Loucy (cell line): ENCODE measurements at regions not wholly inside any gene's neighbourhood (a gene's known extent, or its start where the extent isn't known, plus 50 kb on each side); places are given as distances from the start of the nearest gene placed in this dataset.

Experiments
- H2AFZ ChIP-seq: fragments of 200-600 bp; sonication (generic); 2 replicates; pipeline ENCODE4 v1.6.0; 2016; ENCODE audit warnings: antibody characterized with exemption, mild to moderate bottlenecking, low read length, moderate library complexity
- H3F3A ChIP-seq: fragments of 200-600 bp; 2 replicates; pipeline ENCODE4 v1.6.0; 2016; ENCODE audit warnings: antibody characterized with exemption, low read depth, mild to moderate bottlenecking
- H3K27me3 ChIP-seq: fragments of 200-600 bp; sonication (generic); 2 replicates; pipeline ENCODE4 v1.6.1; 2014; ENCODE audit warnings: low read length, mild to moderate bottlenecking; ENCODE audit not compliant: insufficient read depth, poor library complexity, severe bottlenecking
- H3K36me3 ChIP-seq: fragments of 200-600 bp; sonication (generic); 2 replicates; pipeline ENCODE4 v1.6.1; 2016; ENCODE audit warnings: low read length; ENCODE audit not compliant: insufficient read depth
- H3K4me1 ChIP-seq: fragments of 200-600 bp; sonication (generic); 2 replicates; pipeline ENCODE4 v1.5.1; 2014; ENCODE audit warnings: low read length, mild to moderate bottlenecking; ENCODE audit not compliant: insufficient read depth, poor library complexity, severe bottlenecking
- H3K4me2 ChIP-seq: fragments of 200-600 bp; sonication (generic); 2 replicates; pipeline ENCODE4 v1.6.0; 2014; ENCODE audit warnings: antibody characterized with exemption, low read length, low read depth, mild to moderate bottlenecking; ENCODE audit not compliant: poor library complexity, severe bottlenecking
- H3K4me3 ChIP-seq: fragments of 200-600 bp; sonication (generic); 2 replicates; pipeline ENCODE4 v1.5.1; 2014; ENCODE audit warnings: low read length, mild to moderate bottlenecking, mixed read lengths; ENCODE audit not compliant: poor library complexity, severe bottlenecking
- H3K79me2 ChIP-seq: fragments of 200-600 bp; sonication (generic); 2 replicates; pipeline ENCODE4 v1.6.1; 2014; ENCODE audit warnings: low read length; ENCODE audit not compliant: insufficient read depth
- H3K9ac ChIP-seq: fragments of 200-600 bp; sonication (generic); 2 replicates; pipeline ENCODE4 v1.6.0; 2014; ENCODE audit warnings: mild to moderate bottlenecking, low read depth, low read length, moderate library complexity; ENCODE audit not compliant: poor library complexity, severe bottlenecking
- H3K9me2 ChIP-seq: fragments of 200-600 bp; sonication (generic); replicated peaks from 2 replicates; pipeline ENCODE4 v1.6.1; 2016; ENCODE audit warnings: low read depth, low read length, mixed read lengths
- H3K9me3 ChIP-seq: fragments of 200-600 bp; sonication (generic); 2 replicates; pipeline ENCODE4 v1.6.1; 2014; ENCODE audit warnings: mild to moderate bottlenecking, antibody characterized with exemption, low read length, low read depth; ENCODE audit not compliant: insufficient read depth
- H4K20me1 ChIP-seq: fragments of 200-600 bp; sonication (generic); 2 replicates; pipeline ENCODE4 v1.6.0; 2014; ENCODE audit warnings: antibody characterized with exemption, low read length, mild to moderate bottlenecking; ENCODE audit not compliant: insufficient read depth, poor library complexity, severe bottlenecking
- CTCF ChIP-seq: fragments of 200-600 bp; sonication (generic); conservative IDR thresholded peaks from 2 replicates; pipeline ENCODE4 v1.5.1; 2014; ENCODE audit warnings: mild to moderate bottlenecking, antibody characterized with exemption, low read length
- EZH2phosphoT487 ChIP-seq: fragments of 200-600 bp; IDR thresholded peaks from 2 replicates; pipeline ENCODE4 v1.6.1; 2018; ENCODE audit warnings: antibody characterized with exemption, mild to moderate bottlenecking, moderate library complexity, borderline replicate concordance

- Histone ChIP-seq H3K79me2 (no peaks in the 10 kb centered on the region), H3K9me2 (no peaks in the 10 kb centered on the region), H3K4me2 (no peak overlapping the region), H3K9ac (no peak overlapping the region), H3K36me3 (no peaks in the 10 kb centered on the region), H3K27me3 (no peaks in the 10 kb centered on the region), H3K4me3 (no peak overlapping the region), H3F3A (no peaks in the 10 kb centered on the region), H3K4me1 (no peaks in the 10 kb centered on the region), H2AFZ (no peak overlapping the region), H4K20me1 (no peaks in the 10 kb centered on the region), H3K9me3 (no peaks in the 10 kb centered on the region)
- TF ChIP-seq CTCF (no peak), EZH2phosphoT487 (no peak)
Measured at GRCh38 chr10:55266797-55267196, 465.8 kb upstream of the PCDH15 start.

- H3K4me2 ChIP-seq = no peak overlapping the region
- no peaks in the 10 kb centered on the region for H3K79me2 ChIP-seq
- no peaks in the 10 kb centered on the region for H3K9me2 ChIP-seq
- H4K20me1 ChIP-seq = no peaks in the 10 kb centered on the region
- H3K27me3 ChIP-seq = no peaks in the 10 kb centered on the region
- no peaks in the 10 kb centered on the region for H3K36me3 ChIP-seq
- H3K4me1 ChIP-seq = no peaks in the 10 kb centered on the region
- no peaks in the 10 kb centered on the region for H3K9me3 ChIP-seq
- no peaks in the 10 kb centered on the region for H3F3A ChIP-seq
- no peak overlapping the region for H3K4me3 ChIP-seq
- no peak for TF ChIP-seq EZH2phosphoT487
- no peak for TF ChIP-seq CTCF
- no peak overlapping the region for H3K9ac ChIP-seq
- H2AFZ ChIP-seq = no peak overlapping the region
Measured at GRCh38 chr10:55263327-55263726, 462.3 kb upstream of the PCDH15 start.

GRCh38 chr10:55242544-55242943 is 441.5 kb upstream of the PCDH15 start:
- Histone ChIP-seq H4K20me1 (no peaks in the 10 kb centered on the region), H3K9me3 (no peaks in the 10 kb centered on the region), H3K36me3 (no peaks in the 10 kb centered on the region), H3K4me3 (no peak overlapping the region), H3K27me3 (no peaks in the 10 kb centered on the region), H3K4me2 (no peak overlapping the region), H3F3A (no peaks in the 10 kb centered on the region), H3K4me1 (no peaks in the 10 kb centered on the region), H2AFZ (no peak overlapping the region), H3K9me2 (no peaks in the 10 kb centered on the region), H3K9ac (no peak overlapping the region), H3K79me2 (no peaks in the 10 kb centered on the region)
- no peak for TF ChIP-seq CTCF
- no peak for TF ChIP-seq EZH2phosphoT487
